ENCODE measurements at regions not wholly inside any gene's neighbourhood (a gene's known extent, or its start where the extent isn't known, plus 50 kb on each side); places are given as distances from the start of the nearest gene placed in this dataset.

DNA sequence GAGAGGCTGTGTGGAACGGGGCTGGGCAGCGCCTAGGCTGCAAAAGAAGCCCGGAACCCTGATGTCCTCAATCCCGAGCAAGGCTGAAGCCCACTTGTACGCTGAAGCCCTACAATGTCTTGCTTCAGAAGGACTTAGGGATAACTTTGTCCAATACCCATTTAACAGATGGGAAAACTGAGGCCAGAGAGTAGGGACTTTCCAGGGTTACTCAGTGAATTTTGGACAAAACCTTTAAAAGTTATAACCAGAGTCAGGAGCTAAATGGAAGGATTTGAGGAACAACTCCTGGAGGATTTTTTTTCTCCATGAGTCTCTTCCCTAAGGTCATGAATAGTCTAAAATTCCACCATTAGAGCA is 161.2 kb downstream of the IRX5 start:
- POLR2A ChIA-PET: no interaction called here
- H3K9me3 ChIP-seq (ENCODE audit: control insufficient read depth, insufficient read depth, low read depth, low read length): no peaks in the 10 kb centered on the region
- no peak for DNase-seq (ENCODE audit: low read depth, low spot score)
- no peak overlapping the region for H3K4me3 ChIP-seq (ENCODE audit: low read depth in 2 of 2, low read length in 2 of 2)
- no peaks in the 10 kb centered on the region for H3K27me3 ChIP-seq (ENCODE audit: control insufficient read depth, insufficient read depth, low read length)
- TF ChIP-seq, protein P1, sequence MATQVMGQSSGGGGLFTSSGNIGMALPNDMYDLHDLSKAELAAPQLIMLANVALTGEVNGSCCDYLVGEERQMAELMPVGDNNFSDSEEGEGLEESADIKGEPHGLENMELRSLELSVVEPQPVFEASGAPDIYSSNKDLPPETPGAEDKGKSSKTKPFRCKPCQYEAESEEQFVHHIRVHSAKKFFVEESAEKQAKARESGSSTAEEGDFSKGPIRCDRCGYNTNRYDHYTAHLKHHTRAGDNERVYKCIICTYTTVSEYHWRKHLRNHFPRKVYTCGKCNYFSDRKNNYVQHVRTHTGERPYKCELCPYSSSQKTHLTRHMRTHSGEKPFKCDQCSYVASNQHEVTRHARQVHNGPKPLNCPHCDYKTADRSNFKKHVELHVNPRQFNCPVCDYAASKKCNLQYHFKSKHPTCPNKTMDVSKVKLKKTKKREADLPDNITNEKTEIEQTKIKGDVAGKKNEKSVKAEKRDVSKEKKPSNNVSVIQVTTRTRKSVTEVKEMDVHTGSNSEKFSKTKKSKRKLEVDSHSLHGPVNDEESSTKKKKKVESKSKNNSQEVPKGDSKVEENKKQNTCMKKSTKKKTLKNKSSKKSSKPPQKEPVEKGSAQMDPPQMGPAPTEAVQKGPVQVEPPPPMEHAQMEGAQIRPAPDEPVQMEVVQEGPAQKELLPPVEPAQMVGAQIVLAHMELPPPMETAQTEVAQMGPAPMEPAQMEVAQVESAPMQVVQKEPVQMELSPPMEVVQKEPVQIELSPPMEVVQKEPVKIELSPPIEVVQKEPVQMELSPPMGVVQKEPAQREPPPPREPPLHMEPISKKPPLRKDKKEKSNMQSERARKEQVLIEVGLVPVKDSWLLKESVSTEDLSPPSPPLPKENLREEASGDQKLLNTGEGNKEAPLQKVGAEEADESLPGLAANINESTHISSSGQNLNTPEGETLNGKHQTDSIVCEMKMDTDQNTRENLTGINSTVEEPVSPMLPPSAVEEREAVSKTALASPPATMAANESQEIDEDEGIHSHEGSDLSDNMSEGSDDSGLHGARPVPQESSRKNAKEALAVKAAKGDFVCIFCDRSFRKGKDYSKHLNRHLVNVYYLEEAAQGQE (IDR thresholded peaks at IDR 0.05; ENCODE audit: insufficient read depth in 1 of 2, low read depth in 2 of 2, low read length in 1 of 2): no peak
- TF ChIP-seq POLR2AphosphoS5 (IDR thresholded peaks at IDR 0.05; ENCODE audit: low read depth, low read length): no peak
- no peaks in the 10 kb centered on the region for H3K4me1 ChIP-seq (ENCODE audit: control insufficient read depth, insufficient read depth, low read length)
- H3K27ac ChIP-seq (ENCODE audit: low read length): no peak overlapping the region
- intact Hi-C loops (cut with micrococcal nuclease; ENCODE audit: unreplicated experiment): no loop called here
- no peak for ATAC-seq
- in situ Hi-C loops (cut with HindIII; ENCODE audit: low pct_unique_long_range_greater_than_20kb, low sequenced_read_pairs): no loop called here
- no TSS peak for BruUV-seq (replicated peaks)
- CTCF ChIA-PET: no interaction called here
- H3K36me3 ChIP-seq (ENCODE audit: control insufficient read depth, insufficient read depth, low read length): no peaks in the 10 kb centered on the region

DNA sequence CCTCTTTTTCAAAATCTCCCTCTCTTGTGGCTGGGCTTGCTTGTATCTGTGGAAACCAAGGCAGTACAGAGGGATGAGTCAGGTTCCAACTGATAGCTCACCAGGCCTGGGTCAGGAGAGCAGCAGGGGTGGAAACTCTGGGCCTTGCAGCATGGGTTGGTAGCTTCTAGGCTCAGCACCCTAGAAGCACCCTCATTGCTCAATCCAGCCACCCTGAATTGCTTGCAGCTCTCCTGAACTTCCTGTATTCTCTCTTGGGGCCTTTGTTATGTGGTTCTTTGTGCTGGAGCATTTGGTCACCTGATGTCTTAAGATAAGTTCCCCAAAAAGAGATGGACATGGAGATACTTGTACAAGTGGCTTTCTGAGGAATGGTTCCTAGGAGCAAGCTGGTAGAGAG is 169.4 kb downstream of the IRX5 start:
- Histone ChIP-seq H3K36me3 (ENCODE audit: control insufficient read depth, insufficient read depth, low read length) (no peaks in the 10 kb centered on the region), H3K27ac (ENCODE audit: low read length) (no peak overlapping the region), H3K9me3 (ENCODE audit: control insufficient read depth, insufficient read depth, low read depth, low read length) (no peaks in the 10 kb centered on the region), H3K27me3 (ENCODE audit: control insufficient read depth, insufficient read depth, low read length) (no peaks in the 10 kb centered on the region), H3K4me3 (ENCODE audit: low read depth in 2 of 2, low read length in 2 of 2) (no peak overlapping the region), H3K4me1 (ENCODE audit: control insufficient read depth, insufficient read depth, low read length) (no peaks in the 10 kb centered on the region)
- CTCF ChIA-PET: no interaction called here
- intact Hi-C loops (cut with micrococcal nuclease; ENCODE audit: unreplicated experiment) (no loop called here), in situ Hi-C loops (cut with HindIII; ENCODE audit: low pct_unique_long_range_greater_than_20kb, low sequenced_read_pairs) (no loop called here)
- ATAC-seq: no peak
- POLR2A ChIA-PET: no interaction called here
- TF ChIP-seq, protein P1 (IDR thresholded peaks at IDR 0.05; ENCODE audit: insufficient read depth in 1 of 2, low read depth in 2 of 2, low read length in 1 of 2): no peak
- TF ChIP-seq SIN3A (IDR thresholded peaks at IDR 0.05; ENCODE audit: borderline replicate concordance, insufficient read depth, low read depth, low read length): no peak
- no peak for TF ChIP-seq TCF7L2 (IDR thresholded peaks at IDR 0.05; ENCODE audit: low read depth, low read length)
- TF ChIP-seq POLR2AphosphoS5 (IDR thresholded peaks at IDR 0.05; ENCODE audit: low read depth, low read length): no peak
- no peak for DNase-seq (ENCODE audit: low read depth, low spot score)
- BruUV-seq (replicated peaks): no TSS peak

DNA sequence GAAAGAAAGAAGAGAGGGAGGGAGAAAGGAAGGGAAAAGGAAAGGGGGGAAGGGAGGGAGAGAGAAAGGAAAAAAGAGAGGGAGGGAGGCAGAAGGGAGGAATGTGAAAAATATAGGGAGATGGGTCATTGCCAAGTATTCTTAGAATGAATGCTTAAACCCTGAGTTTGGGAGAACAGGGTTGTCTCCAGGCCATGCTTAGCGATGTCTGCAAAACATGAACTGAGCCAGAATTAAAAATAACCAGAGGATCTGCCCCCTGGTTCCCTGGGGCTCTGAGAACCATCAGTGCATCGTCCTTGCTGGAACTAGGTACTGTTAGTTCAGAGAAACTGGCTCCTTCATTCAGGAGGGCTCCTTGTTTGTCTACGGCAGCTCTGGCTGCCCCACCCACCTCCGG is 170.4 kb downstream of the IRX5 start:
- TF ChIP-seq SIN3A (IDR thresholded peaks at IDR 0.05; ENCODE audit: borderline replicate concordance, insufficient read depth, low read depth, low read length) (no peak), POLR2AphosphoS5 (IDR thresholded peaks at IDR 0.05; ENCODE audit: low read depth, low read length) (no peak), TCF7L2 (IDR thresholded peaks at IDR 0.05; ENCODE audit: low read depth, low read length) (no peak)
- TF ChIP-seq, protein P1 (IDR thresholded peaks at IDR 0.05; ENCODE audit: insufficient read depth in 1 of 2, low read depth in 2 of 2, low read length in 1 of 2): no peak
- TF ChIP-seq, protein P2, sequence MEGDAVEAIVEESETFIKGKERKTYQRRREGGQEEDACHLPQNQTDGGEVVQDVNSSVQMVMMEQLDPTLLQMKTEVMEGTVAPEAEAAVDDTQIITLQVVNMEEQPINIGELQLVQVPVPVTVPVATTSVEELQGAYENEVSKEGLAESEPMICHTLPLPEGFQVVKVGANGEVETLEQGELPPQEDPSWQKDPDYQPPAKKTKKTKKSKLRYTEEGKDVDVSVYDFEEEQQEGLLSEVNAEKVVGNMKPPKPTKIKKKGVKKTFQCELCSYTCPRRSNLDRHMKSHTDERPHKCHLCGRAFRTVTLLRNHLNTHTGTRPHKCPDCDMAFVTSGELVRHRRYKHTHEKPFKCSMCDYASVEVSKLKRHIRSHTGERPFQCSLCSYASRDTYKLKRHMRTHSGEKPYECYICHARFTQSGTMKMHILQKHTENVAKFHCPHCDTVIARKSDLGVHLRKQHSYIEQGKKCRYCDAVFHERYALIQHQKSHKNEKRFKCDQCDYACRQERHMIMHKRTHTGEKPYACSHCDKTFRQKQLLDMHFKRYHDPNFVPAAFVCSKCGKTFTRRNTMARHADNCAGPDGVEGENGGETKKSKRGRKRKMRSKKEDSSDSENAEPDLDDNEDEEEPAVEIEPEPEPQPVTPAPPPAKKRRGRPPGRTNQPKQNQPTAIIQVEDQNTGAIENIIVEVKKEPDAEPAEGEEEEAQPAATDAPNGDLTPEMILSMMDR (IDR thresholded peaks at IDR 0.05): no peak
- Histone ChIP-seq H3K9me3 (ENCODE audit: control insufficient read depth, insufficient read depth, low read depth, low read length) (no peaks in the 10 kb centered on the region), H3K4me1 (ENCODE audit: control insufficient read depth, insufficient read depth, low read length) (no peaks in the 10 kb centered on the region), H3K4me3 (ENCODE audit: low read depth in 2 of 2, low read length in 2 of 2) (no peak overlapping the region), H3K27me3 (ENCODE audit: control insufficient read depth, insufficient read depth, low read length) (no peaks in the 10 kb centered on the region), H3K36me3 (ENCODE audit: control insufficient read depth, insufficient read depth, low read length) (no peaks in the 10 kb centered on the region), H3K27ac (ENCODE audit: low read length) (no peak overlapping the region)
- no TSS peak for BruUV-seq (replicated peaks)
- in situ Hi-C loops (cut with HindIII; ENCODE audit: low pct_unique_long_range_greater_than_20kb, low sequenced_read_pairs): no loop called here
- ChIA-PET CTCF (no interaction called here), POLR2A (no interaction called here)
- DNase-seq (ENCODE audit: low read depth, low spot score) (no peak), ATAC-seq (no peak)
- intact Hi-C loops (cut with micrococcal nuclease; ENCODE audit: unreplicated experiment): no loop called here

Measured in Panc1 (cell line).